SU-DHL-6 (cell line): ENCODE measurements at regions not wholly inside any gene's neighbourhood (a gene's known extent, or its start where the extent isn't known, plus 50 kb on each side); places are given as distances from the start of the nearest gene placed in this dataset.

Source experiments
- H2AFZ ChIP-seq: fragments of 200-600 bp; sonication (generic); 2 replicates; pipeline ENCODE4 v1.6.1; 2014; ENCODE audit warnings: low read depth, mild to moderate bottlenecking, moderate library complexity, mixed read lengths, antibody characterized with exemption, low read length; ENCODE audit not compliant: severe bottlenecking
- H3F3A ChIP-seq: fragments of 200-600 bp; shearing (Covaris generic); 2 replicates; pipeline ENCODE4 v1.6.0; 2016; ENCODE audit warnings: antibody characterized with exemption, mild to moderate bottlenecking; ENCODE audit not compliant: insufficient read depth
- H3K27ac ChIP-seq: fragments of 200-600 bp; sonication (generic); 2 replicates; pipeline ENCODE4 v1.5.1; 2016; ENCODE audit warnings: low read depth, mild to moderate bottlenecking, low read length, moderate library complexity, mixed read lengths
- H3K27me3 ChIP-seq: fragments of 200-600 bp; sonication (generic), shearing (Covaris generic); 2 replicates; pipeline ENCODE4 v1.6.0; 2014; ENCODE audit warnings: mild to moderate bottlenecking, low read length
- H3K36me3 ChIP-seq: fragments of 200-600 bp; sonication (generic); 2 replicates; pipeline ENCODE4 v1.6.1; 2014; ENCODE audit warnings: mild to moderate bottlenecking, low read length, mixed read lengths
- H3K4me2 ChIP-seq: fragments of 300-600, 200-600 bp; shearing (Covaris generic), sonication (generic); 2 replicates; pipeline ENCODE4 v1.6.0; 2014; ENCODE audit warnings: low read length, low read depth, mild to moderate bottlenecking; ENCODE audit not compliant: poor library complexity, severe bottlenecking
- H3K4me3 ChIP-seq: fragments of 200-600 bp; sonication (generic); 2 replicates; pipeline ENCODE4 v1.5.1; 2014; ENCODE audit warnings: antibody characterized with exemption, low read length, mild to moderate bottlenecking, mixed read lengths; ENCODE audit not compliant: insufficient read depth, poor library complexity, severe bottlenecking
- H3K79me2 ChIP-seq: fragments of 200-600 bp; sonication (generic); 2 replicates; pipeline ENCODE4 v1.6.1; 2014; ENCODE audit warnings: mild to moderate bottlenecking, low read length, moderate library complexity; ENCODE audit not compliant: insufficient read depth
- H3K9ac ChIP-seq: fragments of 200-600 bp; sonication (generic); 2 replicates; pipeline ENCODE4 v1.7.0; 2014; ENCODE audit warnings: mild to moderate bottlenecking, low read length
- H3K9me2 ChIP-seq: fragments of 200-600 bp; sonication (generic); replicated peaks from 2 replicates; pipeline ENCODE4 v1.6.1; 2014; ENCODE audit warnings: low read length; ENCODE audit not compliant: insufficient read depth
- H3K9me3 ChIP-seq: fragments of 200-600 bp; sonication (generic); 2 replicates; pipeline ENCODE4 v1.6.1; 2014; ENCODE audit warnings: low read length, mixed read lengths; ENCODE audit not compliant: insufficient read depth
- H4K20me1 ChIP-seq: fragments of 200-600 bp; sonication (generic); 2 replicates; pipeline ENCODE4 v1.6.1; 2014; ENCODE audit warnings: low read depth, mild to moderate bottlenecking, antibody characterized with exemption, low read length, moderate library complexity, mixed read lengths
- EZH2phosphoT487 ChIP-seq: fragments of 200-600 bp; sonication (generic), shearing (Covaris generic); conservative IDR thresholded peaks from 2 replicates; pipeline ENCODE4 v1.6.1; 2018; ENCODE audit warnings: mild to moderate bottlenecking, antibody characterized with exemption, low read length, moderate library complexity, mixed read lengths
- TF ChIP-seq, protein P1 (sequence below): fragments of 200-600 bp; sonication (generic); IDR thresholded peaks from one replicate; pipeline ENCODE4 v1.5.1; 2017; ENCODE audit warnings: antibody characterized with exemption, mild to moderate bottlenecking, low read length, moderate library complexity; ENCODE audit not compliant: insufficient read depth, poor library complexity, severe bottlenecking

DNA sequence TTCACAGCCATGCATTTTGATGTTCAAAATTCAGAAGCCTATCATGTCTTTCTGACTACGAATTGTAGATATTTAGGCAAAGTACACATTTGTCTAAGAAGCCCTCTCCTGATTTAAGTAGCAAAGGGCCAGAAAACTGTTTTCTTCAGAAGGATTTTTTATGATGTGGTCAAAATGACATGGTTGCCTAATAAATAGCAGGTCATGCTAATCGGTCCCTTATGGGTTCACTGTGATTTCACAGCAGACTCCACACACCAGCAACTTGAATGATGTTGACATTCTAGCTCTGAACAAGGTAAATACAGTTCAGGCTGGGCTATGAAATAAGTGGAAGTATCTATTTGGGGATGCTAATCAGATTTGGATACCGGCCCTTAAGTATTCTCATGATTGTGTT, 178.7 kb upstream of the DPYD start:
- Histone ChIP-seq H3K9ac (no peak overlapping the region), H3K9me2 (no peaks in the 10 kb centered on the region), H3K27ac (no peak overlapping the region), H3K4me2 (no peak overlapping the region), H3K36me3 (no peaks in the 10 kb centered on the region), H4K20me1 (no peaks in the 10 kb centered on the region), H3K79me2 (no peaks in the 10 kb centered on the region), H3F3A (no peaks in the 10 kb centered on the region), H3K4me3 (no peak overlapping the region), H3K27me3 (no peaks in the 10 kb centered on the region), H3K9me3 (no peaks in the 10 kb centered on the region), H2AFZ (no peak overlapping the region)
- TF ChIP-seq EZH2phosphoT487 = no peak
- TF ChIP-seq, protein P1, sequence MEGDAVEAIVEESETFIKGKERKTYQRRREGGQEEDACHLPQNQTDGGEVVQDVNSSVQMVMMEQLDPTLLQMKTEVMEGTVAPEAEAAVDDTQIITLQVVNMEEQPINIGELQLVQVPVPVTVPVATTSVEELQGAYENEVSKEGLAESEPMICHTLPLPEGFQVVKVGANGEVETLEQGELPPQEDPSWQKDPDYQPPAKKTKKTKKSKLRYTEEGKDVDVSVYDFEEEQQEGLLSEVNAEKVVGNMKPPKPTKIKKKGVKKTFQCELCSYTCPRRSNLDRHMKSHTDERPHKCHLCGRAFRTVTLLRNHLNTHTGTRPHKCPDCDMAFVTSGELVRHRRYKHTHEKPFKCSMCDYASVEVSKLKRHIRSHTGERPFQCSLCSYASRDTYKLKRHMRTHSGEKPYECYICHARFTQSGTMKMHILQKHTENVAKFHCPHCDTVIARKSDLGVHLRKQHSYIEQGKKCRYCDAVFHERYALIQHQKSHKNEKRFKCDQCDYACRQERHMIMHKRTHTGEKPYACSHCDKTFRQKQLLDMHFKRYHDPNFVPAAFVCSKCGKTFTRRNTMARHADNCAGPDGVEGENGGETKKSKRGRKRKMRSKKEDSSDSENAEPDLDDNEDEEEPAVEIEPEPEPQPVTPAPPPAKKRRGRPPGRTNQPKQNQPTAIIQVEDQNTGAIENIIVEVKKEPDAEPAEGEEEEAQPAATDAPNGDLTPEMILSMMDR = no peak

DNA sequence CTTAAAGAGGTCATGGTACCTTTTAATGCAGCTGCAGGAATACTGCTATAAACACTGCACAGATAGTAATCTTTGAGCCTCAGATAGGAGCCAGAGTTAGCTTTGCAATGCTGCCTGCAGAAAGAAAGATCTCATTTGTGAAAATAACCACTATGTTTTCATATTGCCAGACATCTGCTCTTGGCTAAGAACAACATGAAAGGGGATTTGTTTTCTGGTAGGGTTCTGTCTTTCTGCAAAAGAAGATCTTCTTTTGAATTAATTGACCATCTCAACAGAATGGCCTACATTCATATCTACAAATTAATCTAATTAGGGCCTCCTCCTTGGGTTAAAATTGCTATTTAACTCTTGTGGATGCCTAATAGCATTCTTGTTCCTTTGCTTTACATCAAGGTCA, 177.6 kb upstream of the DPYD start:
- Histone ChIP-seq H3K79me2 (no peaks in the 10 kb centered on the region), H3K9ac (no peak overlapping the region), H3F3A (no peaks in the 10 kb centered on the region), H3K36me3 (no peaks in the 10 kb centered on the region), H3K4me3 (no peak overlapping the region), H4K20me1 (no peaks in the 10 kb centered on the region), H3K27ac (no peak overlapping the region), H3K27me3 (no peaks in the 10 kb centered on the region), H3K9me2 (no peaks in the 10 kb centered on the region), H3K4me2 (no peak overlapping the region), H2AFZ (no peak overlapping the region), H3K9me3 (no peaks in the 10 kb centered on the region)
- no peak for TF ChIP-seq EZH2phosphoT487
- TF ChIP-seq, protein P1 = no peak

DNA sequence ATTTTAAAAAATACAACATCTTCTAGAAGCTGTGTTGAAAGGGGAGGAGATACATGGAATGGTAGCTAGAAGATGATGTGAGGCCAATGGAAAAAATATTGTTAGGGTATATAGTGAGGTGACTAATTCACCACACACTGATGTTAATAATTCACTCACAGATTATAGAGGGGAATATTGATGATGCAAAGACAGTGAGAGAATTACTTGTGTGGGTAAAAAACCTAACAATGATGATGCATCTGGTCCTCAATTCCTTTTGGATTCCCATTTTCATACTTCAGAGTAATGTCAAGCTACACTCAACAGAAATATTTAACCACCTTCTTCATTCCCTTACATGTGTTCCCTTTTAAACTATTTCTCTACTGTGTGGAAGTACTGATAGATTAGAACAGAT, 169.5 kb upstream of the DPYD start:
- Histone ChIP-seq H3K36me3 (no peaks in the 10 kb centered on the region), H3K9ac (no peak overlapping the region), H3K79me2 (no peaks in the 10 kb centered on the region), H2AFZ (no peak overlapping the region), H3K9me2 (no peaks in the 10 kb centered on the region), H4K20me1 (no peaks in the 10 kb centered on the region), H3K4me2 (no peak overlapping the region), H3K4me3 (no peak overlapping the region), H3K27ac (no peak overlapping the region), H3K27me3 (no peaks in the 10 kb centered on the region), H3K9me3 (no peaks in the 10 kb centered on the region), H3F3A (no peaks in the 10 kb centered on the region)
- TF ChIP-seq, protein P1 = no peak
- no peak for TF ChIP-seq EZH2phosphoT487

DNA sequence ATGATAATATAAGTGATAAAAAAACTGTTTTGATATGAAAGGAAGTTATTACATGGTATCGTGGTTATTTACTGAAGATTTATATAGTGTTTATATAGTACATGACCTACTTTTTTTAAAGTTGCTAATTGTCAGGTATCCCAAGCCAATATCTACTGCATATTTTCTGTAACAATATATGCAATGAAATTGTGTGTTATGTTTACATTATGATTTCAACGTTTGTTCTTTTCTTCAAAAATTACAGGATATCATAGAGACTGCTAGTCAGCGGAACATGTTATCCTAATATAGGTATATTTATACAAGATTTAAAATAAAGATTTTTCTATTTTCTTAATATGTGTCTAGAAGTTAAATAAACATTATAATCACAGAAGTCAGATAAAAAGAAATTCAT, 167.5 kb upstream of the DPYD start:
- H3K9me2 ChIP-seq = no peaks in the 10 kb centered on the region
- no peak overlapping the region for H3K4me2 ChIP-seq
- H4K20me1 ChIP-seq = no peaks in the 10 kb centered on the region
- no peaks in the 10 kb centered on the region for H3K27me3 ChIP-seq
- H2AFZ ChIP-seq = no peak overlapping the region
- H3K9ac ChIP-seq = no peak overlapping the region
- no peaks in the 10 kb centered on the region for H3K36me3 ChIP-seq
- H3K9me3 ChIP-seq = no peaks in the 10 kb centered on the region
- TF ChIP-seq EZH2phosphoT487 = no peak
- TF ChIP-seq, protein P1 = no peak
- H3K27ac ChIP-seq = no peak overlapping the region
- no peaks in the 10 kb centered on the region for H3F3A ChIP-seq
- no peak overlapping the region for H3K4me3 ChIP-seq
- H3K79me2 ChIP-seq = no peaks in the 10 kb centered on the region
